NB4 (cell line): ENCODE measurements at regions not wholly inside any gene's neighbourhood (a gene's known extent, or its start where the extent isn't known, plus 50 kb on each side); places are given as distances from the start of the nearest gene placed in this dataset.

Experiments
- CTCF ChIP-seq: IDR thresholded peaks from one replicate; pipeline ENCODE4 v1.5.1; 2012; ENCODE audit warnings: low read depth, low read length
- MYC ChIP-seq: IDR thresholded peaks from 2 replicates; pipeline ENCODE4 v1.6.1; 2011; ENCODE audit warnings: low read depth, low read length
- POLR2A ChIP-seq: IDR thresholded peaks from 2 replicates; pipeline ENCODE4 v1.6.1; 2011; ENCODE audit warnings: mild to moderate bottlenecking; ENCODE audit not compliant: insufficient read length; ENCODE audit errors: extremely low read depth
- TF ChIP-seq, protein P1 (sequence below): IDR thresholded peaks from 2 replicates; pipeline ENCODE4 v1.6.1; 2011; ENCODE audit warnings: low read depth, low read length

GRCh38 chr3:40914475-40914874, 284.8 kb upstream of the CTNNB1 start:
- TF ChIP-seq POLR2A = no peak
- TF ChIP-seq CTCF = no peak
- TF ChIP-seq, protein P1, sequence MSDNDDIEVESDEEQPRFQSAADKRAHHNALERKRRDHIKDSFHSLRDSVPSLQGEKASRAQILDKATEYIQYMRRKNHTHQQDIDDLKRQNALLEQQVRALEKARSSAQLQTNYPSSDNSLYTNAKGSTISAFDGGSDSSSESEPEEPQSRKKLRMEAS = no peak
- no peak for TF ChIP-seq MYC
